Epidermal melanocyte (primary cell): ENCODE measurements at regions not wholly inside any gene's neighbourhood (a gene's known extent, or its start where the extent isn't known, plus 50 kb on each side); places are given as distances from the start of the nearest gene placed in this dataset.

Experiments
- DNase-seq: peaks from one replicate; pipeline ENCODE4 v3.0.0; 2011; ENCODE audit warnings: low spot score; ENCODE audit not compliant: insufficient read length

DNA sequence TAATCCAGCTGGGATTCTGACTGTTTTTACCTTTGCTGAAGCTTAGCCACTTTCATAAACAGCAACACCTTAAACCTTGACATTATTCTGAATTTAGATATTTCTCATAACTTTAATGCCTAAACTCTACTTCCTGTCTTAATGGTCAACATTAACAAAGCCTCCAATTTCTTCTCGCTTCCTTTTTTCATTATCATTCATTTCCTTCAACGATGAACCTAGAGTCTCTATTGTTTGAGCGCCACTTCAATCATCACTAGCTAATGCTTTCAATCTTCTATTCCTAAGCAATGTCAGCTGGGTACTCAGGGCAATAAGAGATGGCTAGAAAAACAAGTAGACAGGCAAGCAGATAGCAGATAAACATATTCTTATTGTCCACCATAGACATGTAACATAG, 96.6 kb upstream of the TMEM196 start:
- DNase-seq = no peak

DNA sequence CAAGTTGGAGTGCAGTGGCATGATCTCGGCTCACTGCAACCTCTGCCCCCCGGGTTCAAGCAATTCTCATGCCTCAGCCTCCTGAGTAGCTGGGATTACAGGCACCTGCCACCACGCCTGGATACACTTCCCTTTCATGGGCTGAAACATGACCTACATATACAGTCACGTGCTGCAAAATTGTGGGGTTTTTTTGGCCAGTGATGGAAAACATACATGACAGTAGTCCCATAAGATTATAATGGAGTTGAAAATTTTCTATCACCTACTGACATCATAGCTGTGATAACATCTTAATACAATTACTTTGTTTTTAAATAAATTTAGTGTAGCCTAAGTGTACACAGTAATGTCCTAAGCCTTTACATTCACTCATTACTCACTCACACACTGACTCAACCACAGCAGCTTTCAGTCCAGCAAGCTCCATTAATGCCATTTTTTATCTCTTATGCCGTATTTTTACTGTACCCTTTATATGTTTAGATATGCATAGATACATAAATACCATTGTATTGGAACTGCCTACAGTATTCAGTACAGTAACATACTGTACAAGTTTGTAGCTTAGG, 79.9 kb upstream of the TMEM196 start:
- no peak for DNase-seq

DNA sequence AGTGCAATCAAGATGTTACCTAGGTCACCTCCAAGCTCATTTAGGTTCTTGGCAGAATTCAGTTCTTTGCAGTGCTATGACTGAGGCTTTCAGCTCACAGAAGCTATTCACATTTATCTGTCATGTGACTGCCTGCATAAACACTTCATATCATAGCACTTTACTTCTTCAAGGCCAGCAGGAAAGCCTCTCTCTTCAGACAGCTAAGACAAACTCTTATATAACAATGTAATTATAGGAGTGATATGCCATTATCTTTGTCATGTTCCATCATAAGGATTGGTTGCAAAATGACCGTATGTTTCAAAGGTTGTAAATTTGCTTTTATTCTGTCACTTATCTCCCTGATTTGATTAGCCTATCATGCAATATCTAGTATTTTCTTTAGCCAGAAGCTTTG, 78.8 kb upstream of the TMEM196 start:
- DNase-seq = no peak

DNA sequence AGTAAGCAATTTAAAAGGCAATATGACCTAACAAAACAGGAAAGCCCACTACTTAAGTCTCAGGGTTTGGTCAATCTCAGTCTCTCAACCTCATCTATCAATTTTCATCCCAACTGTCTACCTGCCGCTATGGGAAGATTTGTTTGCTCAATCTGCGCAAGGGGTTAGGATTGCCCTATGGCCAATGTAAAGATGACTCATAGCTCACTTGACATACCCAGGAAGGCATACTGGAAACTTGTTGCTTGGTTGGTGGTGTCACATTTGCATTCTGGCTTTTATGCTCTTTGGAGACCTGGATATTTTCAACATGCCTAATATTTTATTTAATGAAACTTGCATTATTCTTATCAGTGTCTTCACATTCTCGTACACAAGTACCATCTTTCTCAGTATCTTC, 78.1 kb upstream of the TMEM196 start:
- DNase-seq = no peak

DNA sequence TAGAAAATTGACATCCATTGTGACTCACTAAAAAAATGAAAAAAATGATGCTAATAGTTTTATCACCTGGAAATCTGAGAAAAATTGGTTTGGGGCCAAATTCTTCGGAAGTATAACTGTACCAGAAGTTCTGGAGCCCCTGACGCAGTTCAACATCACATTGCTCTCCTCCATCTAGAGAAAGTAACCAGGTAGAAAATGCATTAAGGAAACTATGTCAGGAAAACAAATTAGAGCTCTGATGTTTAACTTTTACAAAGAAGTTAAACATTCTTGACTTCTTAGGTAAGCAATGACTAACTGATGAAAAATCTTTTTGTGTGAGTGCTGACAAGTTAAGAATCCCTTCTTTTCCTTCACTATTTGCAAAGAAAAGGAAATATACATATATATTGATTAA, 61.1 kb upstream of the TMEM196 start:
- DNase-seq = no peak

DNA sequence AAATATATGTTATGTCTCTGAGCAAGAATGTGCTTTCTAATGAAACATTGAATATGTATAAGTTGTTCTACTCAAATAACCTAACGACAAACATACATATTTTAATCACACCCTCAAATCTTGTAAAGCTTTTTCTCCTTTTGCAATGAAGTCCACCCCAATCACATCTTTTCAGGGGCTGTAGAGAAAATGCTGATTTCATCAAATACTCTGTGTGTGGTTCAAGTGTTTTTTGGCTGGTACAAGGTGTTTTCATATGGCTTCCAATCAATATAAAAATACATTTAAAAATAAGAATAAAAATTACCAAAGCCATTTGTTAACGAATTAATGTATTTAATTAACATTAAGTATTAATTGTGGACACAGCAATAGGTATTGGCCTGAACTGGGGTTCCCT, 57.2 kb upstream of the TMEM196 start:
- DNase-seq = no peak
